ENCODE measurements at regions not wholly inside any gene's neighbourhood (a gene's known extent, or its start where the extent isn't known, plus 50 kb on each side); places are given as distances from the start of the nearest gene placed in this dataset.

DNA sequence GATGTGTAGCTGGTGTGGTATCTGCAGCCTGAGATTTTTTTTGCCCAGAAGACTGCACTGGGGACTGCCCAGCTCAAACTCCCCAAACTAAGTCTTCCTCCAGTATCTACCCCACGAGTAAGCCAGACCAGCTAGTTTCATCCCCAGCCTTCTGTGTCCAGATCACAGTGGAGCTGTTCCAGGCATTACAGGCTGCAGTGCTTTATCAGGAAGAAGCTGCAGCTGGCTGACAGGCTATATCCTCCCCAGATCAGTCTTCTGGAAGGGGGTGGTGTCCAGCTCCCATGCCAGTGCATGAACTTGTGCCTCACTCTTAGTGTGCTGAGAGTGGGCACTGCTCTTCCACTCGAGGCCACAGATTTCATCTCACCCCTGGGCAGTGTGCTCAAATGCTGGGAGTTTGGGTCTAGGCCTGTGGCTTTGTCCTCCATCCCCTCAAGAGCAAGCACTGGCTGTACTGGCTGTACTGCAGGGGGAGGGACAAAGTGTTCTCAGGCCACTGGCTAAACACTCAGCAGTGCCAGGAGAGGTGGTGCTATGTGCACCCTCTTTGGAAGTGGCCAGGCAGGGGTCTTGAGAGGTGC is 679.1 kb upstream of the COBL start:
- no peak overlapping the region for H3K4me3 ChIP-seq (ENCODE audit: low read depth, low read length)
- DNase-seq (ENCODE audit: low read depth) = no peak
- no peak for TF ChIP-seq CTCF (IDR thresholded peaks at IDR 0.05; ENCODE audit: low read depth, low read length, missing control alignments)

DNA sequence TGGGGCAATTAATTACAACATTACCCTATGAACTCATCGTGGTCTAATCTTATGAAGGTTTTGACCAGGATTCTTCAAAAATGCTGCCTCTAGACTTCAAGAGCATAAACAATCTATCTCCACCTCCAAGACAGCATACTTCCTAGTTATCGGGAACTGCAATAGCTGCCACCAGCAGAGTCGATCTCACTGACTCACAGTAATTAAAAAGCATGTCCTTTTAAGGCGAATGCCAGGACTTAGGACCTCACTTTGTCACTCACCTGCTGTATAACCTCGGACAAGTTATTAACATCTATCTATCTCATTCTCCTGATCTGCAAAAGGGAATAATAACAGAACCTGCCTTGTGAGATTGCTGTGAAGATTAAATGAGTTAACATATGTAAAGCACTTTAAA is 666.0 kb upstream of the COBL start:
- H3K4me3 ChIP-seq (ENCODE audit: low read depth, low read length) = no peak overlapping the region
- no peak for DNase-seq (ENCODE audit: low read depth)
- TF ChIP-seq CTCF (IDR thresholded peaks at IDR 0.05; ENCODE audit: low read depth, low read length, missing control alignments) = no peak

GRCh38 chr7:51980812-51981211 is 664.2 kb upstream of the COBL start:
- H3K4me3 ChIP-seq (ENCODE audit: low read depth, low read length) = no peak overlapping the region
- no peak for TF ChIP-seq CTCF (IDR thresholded peaks at IDR 0.05; ENCODE audit: low read depth, low read length, missing control alignments)
- DNase-seq (ENCODE audit: low read depth) = no peak

DNA sequence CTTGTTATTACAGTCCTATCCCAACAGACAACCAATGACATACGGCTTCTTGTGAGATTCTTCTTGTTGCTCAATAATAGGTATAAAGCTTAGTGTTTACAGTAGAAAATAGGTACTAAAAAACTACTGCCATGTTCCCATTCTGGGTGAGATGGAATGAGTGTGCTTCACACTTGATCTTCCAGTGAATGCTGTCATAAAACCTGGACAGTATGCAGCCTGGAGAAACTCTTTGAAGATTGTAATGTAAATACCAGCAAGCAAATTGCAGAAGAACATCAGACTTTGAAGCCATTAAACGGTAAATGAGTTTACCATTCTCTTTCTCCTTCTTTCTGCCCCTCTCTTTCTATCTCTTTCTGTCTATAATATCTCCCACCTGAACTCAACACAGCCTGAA is 663.7 kb upstream of the COBL start:
- no peak for DNase-seq (ENCODE audit: low read depth)
- no peak overlapping the region for H3K4me3 ChIP-seq (ENCODE audit: low read depth, low read length)
- TF ChIP-seq CTCF (IDR thresholded peaks at IDR 0.05; ENCODE audit: low read depth, low read length, missing control alignments) = no peak

DNA sequence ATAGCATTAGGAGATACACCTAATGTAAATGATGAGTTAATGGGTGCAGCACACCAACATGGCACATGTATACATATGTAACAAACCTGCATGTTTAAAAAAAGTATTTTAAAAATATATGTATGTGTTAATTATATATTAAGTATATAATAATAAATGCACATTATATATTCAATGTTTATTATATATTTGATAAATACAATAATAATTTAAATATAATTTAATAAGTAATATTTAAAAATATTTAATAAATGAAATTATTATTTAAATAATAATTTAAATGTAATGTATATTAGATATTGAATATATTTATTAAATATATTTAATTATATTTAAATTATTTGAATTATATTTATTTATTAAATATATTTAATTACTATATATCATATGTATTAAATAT is 661.3 kb upstream of the COBL start:
- TF ChIP-seq CTCF (IDR thresholded peaks at IDR 0.05; ENCODE audit: low read depth, low read length, missing control alignments) = no peak
- DNase-seq (ENCODE audit: low read depth) = no peak
- no peak overlapping the region for H3K4me3 ChIP-seq (ENCODE audit: low read depth, low read length)

DNA sequence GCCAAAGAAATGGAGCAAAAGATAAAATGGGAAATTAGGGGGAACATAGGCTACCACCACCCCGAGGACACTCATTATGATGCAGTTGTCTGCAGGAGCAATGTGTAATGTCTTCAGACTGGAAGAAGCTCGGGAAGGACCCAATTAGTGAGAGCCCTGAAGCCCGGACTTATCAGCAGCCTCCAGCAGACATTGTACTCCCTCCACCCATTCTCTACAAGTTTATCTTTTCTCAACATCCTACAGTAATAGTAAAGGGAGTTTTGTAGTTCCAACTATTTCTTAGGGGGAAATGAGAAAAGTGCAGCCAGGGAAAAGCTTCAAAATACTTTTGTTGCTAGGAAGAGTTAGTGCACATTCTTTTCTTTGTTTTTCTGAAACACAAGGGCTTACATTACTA is 657.3 kb upstream of the COBL start:
- H3K4me3 ChIP-seq (ENCODE audit: low read depth, low read length) = no peak overlapping the region
- DNase-seq (ENCODE audit: low read depth) = no peak
- no peak for TF ChIP-seq CTCF (IDR thresholded peaks at IDR 0.05; ENCODE audit: low read depth, low read length, missing control alignments)

GRCh38 chr7:51973071-51973470 is 656.5 kb upstream of the COBL start:
- no peak for DNase-seq (ENCODE audit: low read depth)
- H3K4me3 ChIP-seq (ENCODE audit: low read depth, low read length) = no peak overlapping the region
- no peak for TF ChIP-seq CTCF (IDR thresholded peaks at IDR 0.05; ENCODE audit: low read depth, low read length, missing control alignments)
